Right ventricle myocardium inferior (tissue), 1 donor: ENCODE measurements at regions not wholly inside any gene's neighbourhood (a gene's known extent, or its start where the extent isn't known, plus 50 kb on each side); places are given as distances from the start of the nearest gene placed in this dataset.

ENCODE experiments used
- ATAC-seq: fragments of 200-7000 bp; cut with Tn5 transposase; one replicate; pipeline ENCODE4 v1.9.1; 2020; ENCODE audit warnings: mild to moderate bottlenecking, moderate library complexity
- DNase-seq: peaks from one replicate; pipeline ENCODE4 v3.0.0; 2021; ENCODE audit errors: missing footprints
- intact Hi-C: fragments of 100-400 bp; cut with DNase I; formaldehyde crosslinking; loops from one replicate; pipeline ENCODE4 v1.11.0; 2022
- donor health status: DM: no; HTN: yes; CAD: no; lungs with severe emphysema.

GRCh38 chr17:65385726-65386125, 175.7 kb downstream of the AXIN2 start:
- intact Hi-C loops: no loop called here
- no peak for DNase-seq
- no peak for ATAC-seq

- intact Hi-C loops: no loop called here
- DNase-seq (no peak), ATAC-seq (no peak)
These were observed 176.4 kb downstream of the AXIN2 start for GRCh38 chr17:65385071-65385470.

GRCh38 chr17:65381152-65381551, 180.3 kb downstream of the AXIN2 start:
- ATAC-seq: no peak
- intact Hi-C loops: no loop called here
- no peak for DNase-seq

GRCh38 chr17:65374966-65375365, 186.5 kb downstream of the AXIN2 start:
- ATAC-seq (no peak), DNase-seq (no peak)
- intact Hi-C loops: no loop called here

- intact Hi-C loops: no loop called here
- no peak for DNase-seq
- peak; percentile 80 for ATAC-seq
These were observed 189.7 kb downstream of the AXIN2 start for GRCh38 chr17:65371702-65372101.

- no peak for DNase-seq
- intact Hi-C loops: no loop called here
- peak; percentile 22 for ATAC-seq
These were observed 190.7 kb downstream of the AXIN2 start for GRCh38 chr17:65370669-65371131.

- no peak for DNase-seq
- intact Hi-C loops: no loop called here
- ATAC-seq: no peak
These were observed 193.1 kb downstream of the AXIN2 start for GRCh38 chr17:65368341-65368740.

GRCh38 chr17:65366102-65366844, 195.2 kb downstream of the AXIN2 start:
- intact Hi-C loops: no loop called here
- DNase-seq (no peak), ATAC-seq (no peak)

- ATAC-seq: no peak
- DNase-seq: no peak
- intact Hi-C loops: no loop called here
These were observed 196.3 kb downstream of the AXIN2 start for GRCh38 chr17:65365169-65365568.

- intact Hi-C loops: no loop called here
- ATAC-seq: no peak
- no peak for DNase-seq
These were observed 197.0 kb downstream of the AXIN2 start for GRCh38 chr17:65364438-65364837.

- DNase-seq (no peak), ATAC-seq (no peak)
- intact Hi-C loops: no loop called here
These were observed 198.6 kb downstream of the AXIN2 start for GRCh38 chr17:65362826-65363225.

GRCh38 chr17:65360961-65361552, 200.4 kb downstream of the AXIN2 start:
- intact Hi-C loops: no loop called here
- no peak for ATAC-seq

GRCh38 chr17:65359016-65359415, 202.4 kb downstream of the AXIN2 start:
- intact Hi-C loops: no loop called here
- no peak for ATAC-seq
- no peak for DNase-seq

More at GRCh38 chr17:65360961-65361552, 200.4 kb downstream of the AXIN2 start:
- no peak for DNase-seq

GRCh38 chr17:65356536-65356935, 204.9 kb downstream of the AXIN2 start:
- intact Hi-C loops: no loop called here
- ATAC-seq (no peak), DNase-seq (no peak)

GRCh38 chr17:65355246-65355645, 206.2 kb downstream of the AXIN2 start:
- intact Hi-C loops: no loop called here
- no peak for ATAC-seq
- no peak for DNase-seq

GRCh38 chr17:65349916-65350315, 211.5 kb downstream of the AXIN2 start:
- intact Hi-C loops: no loop called here
- ATAC-seq: no peak

GRCh38 chr17:65346166-65346565, 209.0 kb downstream of the RGS9 start:
- DNase-seq (no peak), ATAC-seq (no peak)
- intact Hi-C loops: no loop called here

More at GRCh38 chr17:65349916-65350315, 211.5 kb downstream of the AXIN2 start:
- DNase-seq: no peak

GRCh38 chr17:65345261-65346005, 208.3 kb downstream of the RGS9 start:
- DNase-seq: no peak
- intact Hi-C loops: no loop called here
- no peak for ATAC-seq

GRCh38 chr17:65340401-65340800, 203.2 kb downstream of the RGS9 start:
- ATAC-seq (no peak), DNase-seq (no peak)
- intact Hi-C loops: no loop called here

GRCh38 chr17:65334406-65334805, 197.2 kb downstream of the RGS9 start:
- intact Hi-C loops: no loop called here
- ATAC-seq (no peak), DNase-seq (no peak)
